Upper lobe of left lung (tissue), 4 donors: ENCODE measurements at regions not wholly inside any gene's neighbourhood (a gene's known extent, or its start where the extent isn't known, plus 50 kb on each side); places are given as distances from the start of the nearest gene placed in this dataset.

Source experiments
- POLR2A ChIP-seq, 4 donors: fragments of 450-650 bp; IDR thresholded peaks; one replicate each; pipeline ENCODE4 v1.5.1; 2016 to 2017; ENCODE audit warnings: antibody characterized with exemption in 4 of 4, mild to moderate bottlenecking in 2 of 4
- TF ChIP-seq, protein P1 (sequence below), 6 experiments: fragments of 450-650 bp in 4 of 6; fragments of 200-600 bp in 2 of 6; sonication (generic) in 2 of 6; IDR thresholded peaks; one replicate each; pipeline ENCODE4 v1.5.1; 2016 to 2019; ENCODE audit warnings: antibody characterized with exemption in 6 of 6

- TF ChIP-seq, protein P1, sequence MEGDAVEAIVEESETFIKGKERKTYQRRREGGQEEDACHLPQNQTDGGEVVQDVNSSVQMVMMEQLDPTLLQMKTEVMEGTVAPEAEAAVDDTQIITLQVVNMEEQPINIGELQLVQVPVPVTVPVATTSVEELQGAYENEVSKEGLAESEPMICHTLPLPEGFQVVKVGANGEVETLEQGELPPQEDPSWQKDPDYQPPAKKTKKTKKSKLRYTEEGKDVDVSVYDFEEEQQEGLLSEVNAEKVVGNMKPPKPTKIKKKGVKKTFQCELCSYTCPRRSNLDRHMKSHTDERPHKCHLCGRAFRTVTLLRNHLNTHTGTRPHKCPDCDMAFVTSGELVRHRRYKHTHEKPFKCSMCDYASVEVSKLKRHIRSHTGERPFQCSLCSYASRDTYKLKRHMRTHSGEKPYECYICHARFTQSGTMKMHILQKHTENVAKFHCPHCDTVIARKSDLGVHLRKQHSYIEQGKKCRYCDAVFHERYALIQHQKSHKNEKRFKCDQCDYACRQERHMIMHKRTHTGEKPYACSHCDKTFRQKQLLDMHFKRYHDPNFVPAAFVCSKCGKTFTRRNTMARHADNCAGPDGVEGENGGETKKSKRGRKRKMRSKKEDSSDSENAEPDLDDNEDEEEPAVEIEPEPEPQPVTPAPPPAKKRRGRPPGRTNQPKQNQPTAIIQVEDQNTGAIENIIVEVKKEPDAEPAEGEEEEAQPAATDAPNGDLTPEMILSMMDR (IDR thresholded peaks at IDR 0.05) = no peak
- no peak for TF ChIP-seq POLR2A (IDR thresholded peaks at IDR 0.05)
Observed at GRCh38 chr3:144546539-144546938, 574.9 kb downstream of the DIPK2A start.
